HUES6 (cell line): ENCODE measurements at regions not wholly inside any gene's neighbourhood (a gene's known extent, or its start where the extent isn't known, plus 50 kb on each side); places are given as distances from the start of the nearest gene placed in this dataset.

Experiments used
- H3K27ac ChIP-seq: 2 replicates; pipeline ENCODE4 v1.7.0; 2013; ENCODE audit warnings: low read depth, mild to moderate bottlenecking, low read length, inconsistent platforms
- H3K27me3 ChIP-seq: 2 replicates; pipeline ENCODE4 v1.6.1; 2013; ENCODE audit warnings: low read length; ENCODE audit not compliant: control insufficient read depth, insufficient read depth
- H3K36me3 ChIP-seq: 2 replicates; pipeline ENCODE4 v1.6.1; 2013; ENCODE audit warnings: low read length; ENCODE audit not compliant: control insufficient read depth, insufficient read depth
- H3K4me1 ChIP-seq: 2 replicates; pipeline ENCODE4 v1.6.1; 2013; ENCODE audit warnings: low read length; ENCODE audit not compliant: control insufficient read depth, insufficient read depth
- H3K4me3 ChIP-seq: 2 replicates; pipeline ENCODE4 v1.5.1; 2013; ENCODE audit warnings: low read depth, low read length
- H3K9ac ChIP-seq: one replicate; pipeline ENCODE4 v1.6.1; 2013; ENCODE audit warnings: mild to moderate bottlenecking, low read length
- H3K9me3 ChIP-seq: 2 replicates; pipeline ENCODE4 v1.6.1; 2013; ENCODE audit warnings: low read depth, low read length; ENCODE audit not compliant: control insufficient read depth, insufficient read depth

GRCh38 chr5:34524123-34524522 lies 132.0 kb upstream of the RAI14 start:
- Histone ChIP-seq H3K4me3 (no peak overlapping the region), H3K36me3 (no peaks in the 10 kb centered on the region), H3K9ac (no peak overlapping the region), H3K27me3 (no peaks in the 10 kb centered on the region), H3K9me3 (no peaks in the 10 kb centered on the region), H3K27ac (no peak overlapping the region), H3K4me1 (peaks cover 20% of the 10 kb centered on the region)

GRCh38 chr5:34525761-34526160 lies 130.4 kb upstream of the RAI14 start:
- H3K27me3 ChIP-seq, result no peaks in the 10 kb centered on the region
- H3K9ac ChIP-seq, result no peak overlapping the region
- H3K4me3 ChIP-seq, result no peak overlapping the region
- no peaks in the 10 kb centered on the region for H3K36me3 ChIP-seq
- H3K9me3 ChIP-seq, result no peaks in the 10 kb centered on the region; the same call in 1 of the 2 replicates
- peaks cover 28% of the 10 kb centered on the region for H3K4me1 ChIP-seq
- H3K27ac ChIP-seq, result no peak overlapping the region

- no peaks in the 10 kb centered on the region; the same call in 1 of the 2 replicates for H3K9me3 ChIP-seq
- H3K4me3 ChIP-seq, result no peak overlapping the region
- H3K4me1 ChIP-seq, result peaks cover 25% of the 10 kb centered on the region
- H3K27ac ChIP-seq, result no peak overlapping the region
- H3K27me3 ChIP-seq, result no peaks in the 10 kb centered on the region
- no peaks in the 10 kb centered on the region for H3K36me3 ChIP-seq
- H3K9ac ChIP-seq, result no peak overlapping the region
These were observed 129.3 kb upstream of the RAI14 start for GRCh38 chr5:34526682-34527305.

GRCh38 chr5:34529581-34530331 lies 126.4 kb upstream of the RAI14 start:
- Histone ChIP-seq H3K27me3 (no peaks in the 10 kb centered on the region), H3K9me3 (no peaks in the 10 kb centered on the region; the same call in 1 of the 2 replicates), H3K27ac (no peak overlapping the region), H3K36me3 (no peaks in the 10 kb centered on the region), H3K4me1 (0 out of 2 replicates have a peak, but pooled peaks cover 8% of the 10 kb centered on the region), H3K9ac (no peak overlapping the region), H3K4me3 (no peak overlapping the region)

GRCh38 chr5:34530637-34531036 lies 125.5 kb upstream of the RAI14 start:
- Histone ChIP-seq H3K27me3 (no peaks in the 10 kb centered on the region), H3K36me3 (no peaks in the 10 kb centered on the region), H3K4me3 (no peak overlapping the region), H3K9ac (no peak overlapping the region), H3K9me3 (no peaks in the 10 kb centered on the region; the same call in 1 of the 2 replicates), H3K27ac (no peak overlapping the region), H3K4me1 (peaks cover 10% of the 10 kb centered on the region; the same call in 1 of the 2 replicates)

- Histone ChIP-seq H3K27ac (no peak overlapping the region), H3K27me3 (no peaks in the 10 kb centered on the region), H3K4me3 (no peak overlapping the region), H3K9me3 (no peaks in the 10 kb centered on the region; the same call in 1 of the 2 replicates), H3K36me3 (no peaks in the 10 kb centered on the region), H3K9ac (no peak overlapping the region), H3K4me1 (peaks cover 15% of the 10 kb centered on the region; the same call in 1 of the 2 replicates)
These were observed 124.3 kb upstream of the RAI14 start for GRCh38 chr5:34531751-34532360.

- H3K9me3 ChIP-seq, result no peaks in the 10 kb centered on the region; the same call in 1 of the 2 replicates
- no peak overlapping the region for H3K27ac ChIP-seq
- peaks cover 15% of the 10 kb centered on the region; the same call in 1 of the 2 replicates for H3K4me1 ChIP-seq
- no peaks in the 10 kb centered on the region for H3K27me3 ChIP-seq
- H3K36me3 ChIP-seq, result no peaks in the 10 kb centered on the region
- H3K4me3 ChIP-seq, result no peak overlapping the region
- H3K9ac ChIP-seq, result no peak overlapping the region
These were observed 122.3 kb upstream of the RAI14 start for GRCh38 chr5:34533582-34534522.

GRCh38 chr5:34534523-34535103 lies 121.5 kb upstream of the RAI14 start:
- Histone ChIP-seq H3K27ac (no peak overlapping the region), H3K4me3 (no peak overlapping the region), H3K4me1 (peaks cover 12% of the 10 kb centered on the region; the same call in 1 of the 2 replicates), H3K36me3 (no peaks in the 10 kb centered on the region), H3K9ac (no peak overlapping the region), H3K9me3 (no peaks in the 10 kb centered on the region; the same call in 1 of the 2 replicates), H3K27me3 (no peaks in the 10 kb centered on the region)

- peaks cover 9% of the 10 kb centered on the region; the same call in 1 of the 2 replicates for H3K4me1 ChIP-seq
- H3K9me3 ChIP-seq, result no peaks in the 10 kb centered on the region; the same call in 1 of the 2 replicates
- no peak overlapping the region for H3K4me3 ChIP-seq
- no peak overlapping the region for H3K9ac ChIP-seq
- no peak overlapping the region for H3K27ac ChIP-seq
- H3K27me3 ChIP-seq, result no peaks in the 10 kb centered on the region
- H3K36me3 ChIP-seq, result no peaks in the 10 kb centered on the region
These were observed 120.7 kb upstream of the RAI14 start for GRCh38 chr5:34535433-34535832.
